ENCODE measurements at regions not wholly inside any gene's neighbourhood (a gene's known extent, or its start where the extent isn't known, plus 50 kb on each side); places are given as distances from the start of the nearest gene placed in this dataset.

DNA sequence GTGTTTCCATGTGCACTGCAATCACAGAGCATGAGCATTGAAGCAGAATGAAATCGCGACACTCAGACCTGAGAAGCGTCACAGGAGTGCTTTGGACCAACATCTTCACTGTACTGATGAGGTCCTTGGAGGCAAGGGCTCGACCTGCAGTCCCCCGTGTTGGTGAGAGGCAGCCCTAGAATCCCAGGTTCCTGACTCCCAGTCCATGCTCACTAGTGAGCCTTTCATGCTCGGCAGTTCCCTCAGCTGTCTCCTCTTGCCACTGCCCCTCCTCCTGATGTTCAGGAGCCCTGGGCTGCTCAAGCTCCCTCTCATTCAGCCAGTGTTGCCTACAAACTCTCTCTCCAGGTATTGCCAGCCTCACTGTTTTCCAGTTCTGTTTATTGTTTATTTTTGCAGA is 291.4 kb downstream of the DYSF start:
- no peak for DNase-seq

- no peak for DNase-seq
Measured at GRCh38 chr2:71743995-71744675, 290.8 kb downstream of the DYSF start.

DNA sequence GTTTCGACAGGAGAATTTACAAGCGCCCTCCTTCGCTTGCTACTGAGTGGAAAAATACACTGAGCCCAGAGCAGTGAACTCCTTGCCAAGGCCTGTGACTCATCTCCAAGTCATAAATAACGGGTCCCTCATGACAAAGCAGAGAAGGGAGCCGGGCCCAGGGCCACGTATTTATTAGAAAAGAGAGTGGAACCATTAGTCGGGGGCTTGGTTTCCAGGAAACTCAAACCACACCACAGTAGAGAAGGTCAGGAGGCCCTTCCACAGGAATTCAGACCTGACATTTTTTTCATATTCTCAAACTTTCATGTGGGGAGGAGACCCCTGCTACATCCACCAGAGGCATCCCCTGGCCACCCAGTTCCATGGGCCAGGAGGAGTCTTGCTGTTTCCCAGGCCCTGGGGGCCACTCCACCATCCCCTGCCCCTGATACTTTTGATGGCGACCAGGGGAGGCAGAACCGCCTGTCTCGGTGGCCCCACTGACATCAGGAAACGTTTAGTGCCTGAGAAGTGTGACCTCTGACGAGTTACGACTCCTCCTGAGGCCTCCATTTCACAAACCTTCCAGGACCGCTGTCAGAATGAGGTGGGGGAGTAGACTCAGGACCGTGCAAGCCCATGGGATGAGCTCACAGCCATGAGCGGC is 289.7 kb downstream of the DYSF start:
- DNase-seq = no peak

- DNase-seq = no peak
Measured at GRCh38 chr2:71736986-71737385, 283.6 kb downstream of the DYSF start.

DNA sequence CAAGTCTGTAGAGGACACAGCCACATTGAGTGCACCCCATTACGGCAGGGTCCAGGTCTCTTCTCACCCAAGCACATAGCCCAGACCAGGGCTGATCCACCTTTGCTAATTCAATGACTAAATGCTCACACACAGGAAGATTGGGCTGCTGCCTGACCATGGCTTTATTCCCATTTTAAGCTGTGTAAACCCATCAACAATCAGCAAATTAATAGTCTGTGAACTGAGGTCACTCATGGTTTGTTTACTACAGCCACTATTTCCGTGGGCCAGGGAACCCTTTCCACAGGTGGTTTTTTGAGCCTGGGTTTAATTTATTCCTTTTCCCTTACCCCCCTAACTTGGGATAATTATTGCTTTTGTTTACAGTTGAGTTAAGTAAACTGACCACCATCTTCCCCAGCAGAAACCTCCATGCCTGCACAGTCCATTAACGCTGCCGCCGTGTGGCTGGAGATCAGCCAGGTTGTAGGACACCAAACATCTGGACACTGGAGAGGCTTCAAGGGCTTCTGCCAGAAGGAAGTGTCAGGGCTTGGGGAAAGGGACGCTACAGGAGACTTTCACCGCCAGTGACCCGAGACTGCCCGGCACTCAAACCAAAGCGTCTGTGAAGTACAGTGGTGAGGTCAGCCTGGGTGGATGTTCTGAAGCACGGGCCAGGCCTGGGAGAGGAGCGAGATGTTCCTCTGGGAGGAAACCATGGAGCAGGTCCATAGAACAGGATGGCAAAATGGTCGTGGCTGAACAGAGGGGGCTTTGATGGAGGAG is 282.9 kb downstream of the DYSF start:
- DNase-seq = no peak

Data from DMS153 (cell line).